ENCODE measurements at regions not wholly inside any gene's neighbourhood (a gene's known extent, or its start where the extent isn't known, plus 50 kb on each side); places are given as distances from the start of the nearest gene placed in this dataset.

GRCh38 chr7:21243265-21243664 lies 184.6 kb upstream of the SP4 start:
- TF ChIP-seq POLR2AphosphoS5 (IDR thresholded peaks at IDR 0.05) (no peak), POLR2A (IDR thresholded peaks at IDR 0.05) (no peak), CTCF (IDR thresholded peaks at IDR 0.05) (no peak)
